GM23248 (cell line): ENCODE measurements at regions not wholly inside any gene's neighbourhood (a gene's known extent, or its start where the extent isn't known, plus 50 kb on each side); places are given as distances from the start of the nearest gene placed in this dataset.
A peak's percentile ranks its signal among the peaks of the same experiment; 100 is the strongest.

Source experiments
- DNase-seq: peaks from one replicate; pipeline ENCODE4 v3.0.0-alpha.2; 2015
- H2AFZ ChIP-seq: fragments of 200-600 bp; sonication (generic); 2 replicates; pipeline ENCODE4 v1.6.1; 2016; ENCODE audit warnings: antibody characterized with exemption
- H3F3A ChIP-seq: fragments of 200-600 bp; sonication (generic); 2 replicates; pipeline ENCODE4 v1.6.1; 2016; ENCODE audit warnings: mild to moderate bottlenecking, antibody characterized with exemption, mixed run types; ENCODE audit not compliant: insufficient read depth
- H3K27ac ChIP-seq: fragments of 200-600 bp; sonication (generic); 2 replicates; pipeline ENCODE4 v1.5.1; 2016; ENCODE audit warnings: mild to moderate bottlenecking
- H3K27me3 ChIP-seq: fragments of 200-600 bp; sonication (generic); replicated peaks from 2 replicates; pipeline ENCODE4 v1.6.1; 2016; ENCODE audit warnings: mild to moderate bottlenecking; ENCODE audit not compliant: insufficient read depth
- H3K36me3 ChIP-seq: fragments of 200-600 bp; sonication (generic); 2 replicates; pipeline ENCODE4 v1.6.1; 2016; ENCODE audit warnings: low read depth, mild to moderate bottlenecking
- H3K4me1 ChIP-seq: fragments of 200-600 bp; sonication (generic); 2 replicates; pipeline ENCODE4 v1.6.1; 2016; ENCODE audit warnings: mild to moderate bottlenecking; ENCODE audit not compliant: insufficient read depth
- H3K4me2 ChIP-seq: fragments of 200-600 bp; sonication (generic); one replicate; pipeline ENCODE4 v1.6.1; 2016; ENCODE audit warnings: mild to moderate bottlenecking; ENCODE audit not compliant: unreplicated experiment
- H3K4me3 ChIP-seq: fragments of 200-600 bp; sonication (generic); 2 replicates; pipeline ENCODE4 v1.5.1; 2016; ENCODE audit warnings: mild to moderate bottlenecking
- H3K79me2 ChIP-seq: fragments of 200-600 bp; sonication (generic); 2 replicates; pipeline ENCODE4 v1.6.1; 2016; ENCODE audit warnings: mild to moderate bottlenecking; ENCODE audit not compliant: insufficient read depth
- H3K9ac ChIP-seq: fragments of 200-600 bp; sonication (generic); 2 replicates; pipeline ENCODE4 v1.6.1; 2016; ENCODE audit warnings: mild to moderate bottlenecking
- H3K9me2 ChIP-seq: fragments of 200-600 bp; sonication (generic); 2 replicates; pipeline ENCODE4 v1.6.1; 2016; ENCODE audit warnings: mixed run types, mild to moderate bottlenecking, moderate library complexity; ENCODE audit not compliant: insufficient read depth
- H3K9me3 ChIP-seq: fragments of 200-600 bp; sonication (generic); one replicate; pipeline ENCODE4 v1.6.1; 2017; ENCODE audit warnings: low read depth
- H4K20me1 ChIP-seq: fragments of 200-600 bp; sonication (generic); 2 replicates; pipeline ENCODE4 v1.6.0; 2016; ENCODE audit not compliant: insufficient read depth
- EZH2 ChIP-seq: fragments of 200-600 bp; sonication (generic); IDR thresholded peaks from 2 replicates; pipeline ENCODE4 v1.6.1; 2018; ENCODE audit warnings: antibody characterized with exemption, mild to moderate bottlenecking; ENCODE audit not compliant: insufficient read depth, poor library complexity, severe bottlenecking
- EZH2phosphoT487 ChIP-seq: fragments of 200-600 bp; sonication (generic); IDR thresholded peaks from 2 replicates; pipeline ENCODE4 v1.6.1; 2018; ENCODE audit warnings: antibody characterized with exemption, moderate library complexity, mild to moderate bottlenecking, low read depth; ENCODE audit not compliant: insufficient read depth
- WGBS, 2 experiments: methylation state at CpG; one replicate each; pipeline ENCODE4 v1.1.6; 2015 to 2017; ENCODE audit warnings: low lambda C conversion rate in 2 of 2, low coverage in 1 of 2; ENCODE audit errors: missing lambda C conversion rate in 2 of 2; 5-methylcytosine and 5-hydroxymethylcytosine counted together
- in situ Hi-C: fragments of 300-500 bp; cut with MboI; formaldehyde crosslinking; loops from 2 replicates; pipeline ENCODE4 v1.15.0; 2020

GRCh38 chr5:111930905-111931461 lies 174.0 kb upstream of the NREP start:
- no peaks in the 10 kb centered on the region for H3K27me3 ChIP-seq
- TF ChIP-seq EZH2phosphoT487 (no peak), EZH2 (no peak)
- H4K20me1 ChIP-seq = no peaks in the 10 kb centered on the region
- H3K9me2 ChIP-seq = no peaks in the 10 kb centered on the region
- H3K27ac ChIP-seq = peak overlapping the region; percentile 91
- peak overlapping the region; percentile 68 for H3K9ac ChIP-seq
- H3K4me1 ChIP-seq = peaks cover 76% of the 10 kb centered on the region
- H3K36me3 ChIP-seq = no peaks in the 10 kb centered on the region
- H3K79me2 ChIP-seq = no peaks in the 10 kb centered on the region
- in situ Hi-C loops = no loop called here
- H2AFZ ChIP-seq = no peak overlapping the region
- DNase-seq = peak; percentile 85
- WGBS, 2 experiments = 29 to 31% methylated on average over 2 of the region's 2 CpGs
- H3K4me2 ChIP-seq = peak overlapping the region; percentile 60
- H3F3A ChIP-seq = peaks cover 65% of the 10 kb centered on the region
- H3K9me3 ChIP-seq = no peaks in the 10 kb centered on the region
- no peak overlapping the region for H3K4me3 ChIP-seq

- Histone ChIP-seq H2AFZ (no peak overlapping the region), H3K9me3 (no peaks in the 10 kb centered on the region), H3K4me3 (no peak overlapping the region), H3F3A (peaks cover 65% of the 10 kb centered on the region), H3K27ac (peak overlapping the region; percentile 91), H4K20me1 (no peaks in the 10 kb centered on the region), H3K4me1 (peaks cover 71% of the 10 kb centered on the region), H3K9ac (peak overlapping the region; percentile 54), H3K9me2 (no peaks in the 10 kb centered on the region), H3K4me2 (peak overlapping the region; percentile 60), H3K27me3 (no peaks in the 10 kb centered on the region), H3K79me2 (no peaks in the 10 kb centered on the region), H3K36me3 (no peaks in the 10 kb centered on the region)
- TF ChIP-seq EZH2 = no peak
- no peak for TF ChIP-seq EZH2phosphoT487
- WGBS, 2 experiments = 88 to 89% methylated on average over 1 of the region's 1 CpG
- DNase-seq = peak; percentile 64
- in situ Hi-C loops = no loop called here
Observed at GRCh38 chr5:111930449-111930848, 173.5 kb upstream of the NREP start.

- Histone ChIP-seq H3K4me3 (no peak overlapping the region), H3K9ac (peak overlapping the region; percentile 56), H3K4me2 (peak overlapping the region; percentile 27), H4K20me1 (no peaks in the 10 kb centered on the region), H3K4me1 (peaks cover 71% of the 10 kb centered on the region), H3F3A (peaks cover 65% of the 10 kb centered on the region), H3K36me3 (no peaks in the 10 kb centered on the region), H3K79me2 (no peaks in the 10 kb centered on the region), H3K27me3 (no peaks in the 10 kb centered on the region), H3K9me3 (no peaks in the 10 kb centered on the region), H3K27ac (peak overlapping the region; percentile 91), H3K9me2 (no peaks in the 10 kb centered on the region), H2AFZ (no peak overlapping the region)
- peak; percentile 94 for DNase-seq
- no peak for TF ChIP-seq EZH2phosphoT487
- TF ChIP-seq EZH2 = no peak
- in situ Hi-C loops = no loop called here
- 0% methylated on average over 1 of the region's 1 CpG for WGBS, 2 experiments
Observed at GRCh38 chr5:111929867-111930266, 172.9 kb upstream of the NREP start.

- no peak for TF ChIP-seq EZH2phosphoT487
- no peak for TF ChIP-seq EZH2
- Histone ChIP-seq H3K4me1 (peaks cover 71% of the 10 kb centered on the region), H3K27ac (peak overlapping the region; percentile 91), H3F3A (peaks cover 65% of the 10 kb centered on the region), H3K9ac (peak overlapping the region; percentile 56), H4K20me1 (no peaks in the 10 kb centered on the region), H2AFZ (no peak overlapping the region), H3K9me2 (no peaks in the 10 kb centered on the region), H3K4me3 (no peak overlapping the region), H3K79me2 (no peaks in the 10 kb centered on the region), H3K4me2 (peak overlapping the region; percentile 27), H3K36me3 (no peaks in the 10 kb centered on the region), H3K9me3 (no peaks in the 10 kb centered on the region), H3K27me3 (no peaks in the 10 kb centered on the region)
- in situ Hi-C loops = no loop called here
- peak; percentile 30 for DNase-seq
Observed at GRCh38 chr5:111929261-111929660, 172.3 kb upstream of the NREP start.

GRCh38 chr5:111928511-111928910 lies 171.5 kb upstream of the NREP start:
- no peak for DNase-seq
- Histone ChIP-seq H3K27me3 (no peaks in the 10 kb centered on the region), H3K4me1 (peaks cover 67% of the 10 kb centered on the region), H3K4me2 (no peak overlapping the region), H3K9me2 (no peaks in the 10 kb centered on the region), H3K27ac (peak overlapping the region; percentile 91), H3K9me3 (no peaks in the 10 kb centered on the region), H2AFZ (no peak overlapping the region), H3F3A (peaks cover 64% of the 10 kb centered on the region), H4K20me1 (no peaks in the 10 kb centered on the region), H3K36me3 (no peaks in the 10 kb centered on the region), H3K4me3 (no peak overlapping the region), H3K9ac (peak overlapping the region; percentile 14; the same call in 1 of the 2 replicates), H3K79me2 (no peaks in the 10 kb centered on the region)
- in situ Hi-C loops = no loop called here
- TF ChIP-seq EZH2 = no peak
- no peak for TF ChIP-seq EZH2phosphoT487
